ENCODE measurements at regions not wholly inside any gene's neighbourhood (a gene's known extent, or its start where the extent isn't known, plus 50 kb on each side); places are given as distances from the start of the nearest gene placed in this dataset.

- H3K27me3 ChIP-seq (ENCODE audit: insufficient read depth, low read length) = no peaks in the 10 kb centered on the region
Observed at GRCh38 chr7:86950360-86950759, 109.1 kb downstream of the ELAPOR2 start.

More at GRCh38 chr7:86950360-86950759, 109.1 kb downstream of the ELAPOR2 start:
- Histone ChIP-seq H2BK120ac (ENCODE audit: low read depth, low read length, poor library complexity, severe bottlenecking) (no peak overlapping the region), H3K4ac (ENCODE audit: low read depth, low read length) (no peak overlapping the region), H3K79me2 (ENCODE audit: insufficient read depth, low read length) (no peaks in the 10 kb centered on the region), H3K4me1 (ENCODE audit: insufficient read depth, low read length) (peaks cover 10% of the 10 kb centered on the region; the same call in 1 of the 2 replicates), H3K79me1 (ENCODE audit: insufficient read depth, low read depth, low read length, poor library complexity, severe bottlenecking) (peaks cover 2% of the 10 kb centered on the region), H2BK12ac (ENCODE audit: insufficient read length, low read depth, low read length) (no peak overlapping the region), H4K20me1 (ENCODE audit: control insufficient read depth, insufficient read depth, insufficient read length) (no peaks in the 10 kb centered on the region), H3K23me2 (ENCODE audit: insufficient read length, low read depth, low read length, poor library complexity, severe bottlenecking) (no peaks in the 10 kb centered on the region), H3K9me3 (ENCODE audit: control insufficient read depth, low read depth, low read length) (no peaks in the 10 kb centered on the region), H3K9ac (ENCODE audit: extremely low read depth, insufficient read length, low read length) (no peak overlapping the region), H3K18ac (ENCODE audit: insufficient read length, low read depth, low read length) (no peak overlapping the region), H4K5ac (ENCODE audit: insufficient read length, low read depth, low read length) (no peak overlapping the region), H3K56ac (ENCODE audit: insufficient read length, low read depth, low read length) (no peak overlapping the region), H3K4me2 (ENCODE audit: insufficient read depth, insufficient read length, low read length) (no peak overlapping the region), H2AK5ac (ENCODE audit: insufficient read length, low read length) (no peak overlapping the region), H2BK5ac (ENCODE audit: insufficient read length, low read length) (no peak overlapping the region), H3K14ac (ENCODE audit: insufficient read depth, low read length) (no peak overlapping the region), H2BK15ac (ENCODE audit: low read depth, low read length) (no peak overlapping the region), H3K23ac (ENCODE audit: insufficient read length, low read depth, low read length) (no peak overlapping the region), H3T11ph (ENCODE audit: low read length) (no peak overlapping the region), H4K91ac (ENCODE audit: insufficient read length, low read depth, low read length) (no peak overlapping the region), H4K8ac (replicated peaks; ENCODE audit: insufficient read length, low read depth, low read length) (no peak overlapping the region), H2BK20ac (ENCODE audit: low read depth, low read length, poor library complexity, severe bottlenecking) (no peak overlapping the region), H3K27ac (ENCODE audit: insufficient read length, low read depth, low read length) (no peak overlapping the region), H2AFZ (ENCODE audit: low read length) (no peak overlapping the region)
- WGBS (ENCODE audit: extremely low coverage, insufficient read length, low lambda C conversion rate) = no CpG with 5 or more reads among the region's 4 CpGs
- no peaks in the 10 kb centered on the region for H3K9me3 Mint-ChIP-seq
- no peaks in the 10 kb centered on the region for H3K27me3 Mint-ChIP-seq (ENCODE audit: low read depth)
- no peak overlapping the region for H3K4me3 Mint-ChIP-seq
- peaks cover 0 to 4% (median 0%) of the 10 kb centered on the region in 3 experiments; a peak in 1 of 7 replicates for H3K36me3 Mint-ChIP-seq (ENCODE audit: insufficient read depth in 1 of 3, low read depth in 3 of 3)
- no peak for DNase-seq
- TF ChIP-seq CTCF (conservative IDR thresholded peaks at IDR 0.05) = no peak
- H3K27ac Mint-ChIP-seq = no peak overlapping the region
- H3K4me1 Mint-ChIP-seq = peaks cover 23 to 30% of the 10 kb centered on the region in 2 experiments

Measured in H9 (cell line).